GM12878 (cell line): ENCODE measurements at regions not wholly inside any gene's neighbourhood (a gene's known extent, or its start where the extent isn't known, plus 50 kb on each side); places are given as distances from the start of the nearest gene placed in this dataset.

Experiments used
- ATAC-seq: fragments of 200-7000 bp; cut with Tn5 transposase; 3 replicates; pipeline ENCODE4 v1.9.1; 2020; ENCODE audit warnings: mild to moderate bottlenecking, moderate library complexity
- BruUV-seq: library from RNA; stranded (reverse); fragments of 400-500 nt; replicated peaks from 2 replicates; lab custom pipeline; 2021; lab: Mats Ljungman, UMichigan
- CTCF ChIA-PET: fragments of 300-600 bp; sonication (Branson Sonifier 250); formaldehyde crosslinking; extraction: SDS; loops from one replicate; lab custom pipeline; 2021; ENCODE audit warnings: inconsistent platforms; lab: Yijun Ruan, JAX
- POLR2A ChIA-PET: fragments of 350-600 bp; formaldehyde crosslinking; extraction: SDS; loops from one replicate; lab custom pipeline; 2021; ENCODE audit warnings: inconsistent platforms; lab: Charles Lee
- RAD21 ChIA-PET: fragments of 300-600 bp; sonication (Branson Sonifier 250); formaldehyde crosslinking; loops from one replicate; lab custom pipeline; 2023; ENCODE audit warnings: antibody characterized with exemption; ENCODE audit not compliant: unreplicated experiment; lab: Charles Lee
- SMC1A ChIA-PET: fragments of 300-600 bp; sonication (Branson Sonifier 250); formaldehyde crosslinking; loops from one replicate; lab custom pipeline; 2023; ENCODE audit not compliant: unreplicated experiment, uncharacterized antibody; lab: Charles Lee
- DNase-seq: peaks from one replicate; pipeline ENCODE4 v3.0.0-alpha.2; 2011; ENCODE audit warnings: low read depth, low spot score
- FAIRE-seq: peaks from 3 replicates; lab custom pipeline; 2011; peaks lifted over from hg19 to GRCh38; lab: Jason Lieb, UNC
- H2AFZ ChIP-seq: 2 replicates; pipeline ENCODE4 v1.6.0; 2011; ENCODE audit warnings: low read depth, low read length, control low read depth; ENCODE audit not compliant: control insufficient read depth
- H3K27ac ChIP-seq: 2 replicates; pipeline ENCODE4 v1.5.1; 2011; ENCODE audit warnings: control low read depth; ENCODE audit not compliant: control insufficient read depth, insufficient read depth
- H3K27me3 ChIP-seq, 2 experiments: replicated peaks in 1 of 2; 2 replicates each; pipeline versions ENCODE4 v1.6.0 to v1.6.1; 2011; ENCODE audit warnings: low read length in 1 of 2; ENCODE audit not compliant: control insufficient read depth in 2 of 2, insufficient read depth in 2 of 2
- H3K36me3 ChIP-seq, 2 experiments: 2 replicates each; pipeline ENCODE4 v1.5.1; 2011; ENCODE audit warnings: low read length in 1 of 2; ENCODE audit not compliant: control insufficient read depth in 2 of 2, insufficient read depth in 2 of 2
- H3K4me1 ChIP-seq: 2 replicates; pipeline ENCODE4 v1.6.1; 2011; ENCODE audit warnings: mild to moderate bottlenecking, low read length, moderate library complexity, mixed read lengths; ENCODE audit not compliant: control insufficient read depth, insufficient read depth
- H3K4me2 ChIP-seq: 2 replicates; pipeline ENCODE4 v1.6.0; 2011; ENCODE audit warnings: control low read depth; ENCODE audit not compliant: control insufficient read depth, insufficient read depth
- H3K4me3 ChIP-seq: fragments of 200-600 bp; sonication (generic); 2 replicates; pipeline ENCODE4 v1.5.1; 2016
- H3K79me2 ChIP-seq: 2 replicates; pipeline ENCODE4 v1.6.0; 2011; ENCODE audit warnings: low read length; ENCODE audit not compliant: control insufficient read depth, insufficient read depth
- H3K9ac ChIP-seq: 2 replicates; pipeline ENCODE4 v1.8.0; 2011; ENCODE audit warnings: low read length, control low read depth, mixed read lengths; ENCODE audit not compliant: control insufficient read depth, insufficient read depth
- H3K9me3 ChIP-seq: replicated peaks from 3 replicates; pipeline ENCODE4 v1.5.1; 2011; ENCODE audit warnings: mild to moderate bottlenecking, low read length; ENCODE audit not compliant: control insufficient read depth, insufficient read depth
- H4K20me1 ChIP-seq: 2 replicates; pipeline ENCODE4 v1.6.0; 2011; ENCODE audit not compliant: control insufficient read depth, insufficient read depth
- MYB ChIP-seq: fragments of 150-350 bp; IDR thresholded peaks from 2 replicates; pipeline ENCODE4 v1.6.1; 2014; ENCODE audit warnings: mild to moderate bottlenecking, low read depth, low read length, borderline replicate concordance
- NFYB ChIP-seq: IDR thresholded peaks from 2 replicates; pipeline ENCODE4 v1.6.1; 2011; ENCODE audit warnings: low read depth, mild to moderate bottlenecking, low read length, improper control_type of control experiment, moderate library complexity; ENCODE audit not compliant: insufficient read depth
- NR2F1 ChIP-seq: fragments of 450-650 bp; conservative IDR thresholded peaks from 2 replicates; pipeline ENCODE4 v1.6.1; 2017; ENCODE audit warnings: mild to moderate bottlenecking
- PML ChIP-seq: IDR thresholded peaks from 2 replicates; pipeline ENCODE4 v1.6.1; 2012; ENCODE audit warnings: low read length, inconsistent platforms
- RB1 ChIP-seq: fragments of 450-650 bp; formaldehyde crosslinking; IDR thresholded peaks from 2 replicates; pipeline ENCODE4 v1.6.1; 2017; ENCODE audit warnings: mild to moderate bottlenecking, borderline replicate concordance
- RELA ChIP-seq: fragments of 450-650 bp; IDR thresholded peaks from 2 replicates; pipeline ENCODE4 v1.8.0; 2014; ENCODE audit warnings: borderline replicate concordance; ENCODE audit not compliant: partially characterized antibody
- SIX5 ChIP-seq: IDR thresholded peaks from 2 replicates; pipeline ENCODE4 v1.6.1; 2011; ENCODE audit warnings: mild to moderate bottlenecking, low read depth, low read length, moderate library complexity; ENCODE audit not compliant: severe bottlenecking
- SRF ChIP-seq, 2 experiments: IDR thresholded peaks; 2 replicates each; pipeline ENCODE4 v1.6.1; 2011; ENCODE audit warnings: low read depth in 2 of 2, low read length in 2 of 2, mild to moderate bottlenecking in 1 of 2, moderate library complexity in 1 of 2
- in situ Hi-C: fragments of 300-500 bp; cut with MboI; formaldehyde crosslinking; loops from 9 replicates; pipeline ENCODE4 v1.14.3; 2018; ENCODE audit warnings: mixed read lengths
- intact Hi-C: fragments of 100-400 bp; cut with micrococcal nuclease; formaldehyde crosslinking; loops from one replicate; pipeline ENCODE4 v1.14.2; 2022; ENCODE audit not compliant: unreplicated experiment
- TF ChIP-seq, protein P1 (sequence below): IDR thresholded peaks from 2 replicates; pipeline ENCODE4 v1.6.1; 2012; ENCODE audit warnings: low read depth, low read length, improper control_type of control experiment
- TF ChIP-seq, protein P2 (sequence below): fragments of 450-650 bp; formaldehyde crosslinking; IDR thresholded peaks from 2 replicates; pipeline ENCODE4 v1.4.0; 2022; ENCODE audit warnings: mild to moderate bottlenecking, moderate library complexity

DNA sequence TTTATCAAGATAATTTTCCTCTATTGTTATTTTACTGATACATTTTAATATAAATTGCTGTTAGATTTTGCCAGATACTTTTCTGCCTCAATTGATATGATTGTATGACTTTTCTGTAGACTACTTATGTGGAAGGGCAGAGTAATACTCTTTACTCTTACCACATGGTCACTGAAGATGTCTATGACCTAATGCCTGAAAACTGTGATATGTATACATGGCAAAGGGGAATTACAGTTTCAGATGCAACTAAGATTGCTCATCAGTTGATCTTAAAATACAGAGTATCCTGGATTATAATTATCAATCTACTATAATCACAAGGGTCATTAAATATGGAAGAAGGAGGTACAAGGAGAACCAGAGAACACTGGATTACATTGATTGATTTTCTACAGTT lies 1528.0 kb downstream of the BRINP3 start:
- no peak for DNase-seq
- SMC1A ChIA-PET, result no interaction called here
- TF ChIP-seq PML, result no peak
- TF ChIP-seq SRF (IDR thresholded peaks at IDR 0.05; ENCODE audit: low read depth in 2 of 2, low read length in 2 of 2), result no peak
- TF ChIP-seq NR2F1, result no peak
- TF ChIP-seq SIX5, result no peak
- TF ChIP-seq, protein P1, sequence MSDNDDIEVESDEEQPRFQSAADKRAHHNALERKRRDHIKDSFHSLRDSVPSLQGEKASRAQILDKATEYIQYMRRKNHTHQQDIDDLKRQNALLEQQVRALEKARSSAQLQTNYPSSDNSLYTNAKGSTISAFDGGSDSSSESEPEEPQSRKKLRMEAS, result no peak
- TF ChIP-seq RELA, result no peak
- TF ChIP-seq, protein P2, sequence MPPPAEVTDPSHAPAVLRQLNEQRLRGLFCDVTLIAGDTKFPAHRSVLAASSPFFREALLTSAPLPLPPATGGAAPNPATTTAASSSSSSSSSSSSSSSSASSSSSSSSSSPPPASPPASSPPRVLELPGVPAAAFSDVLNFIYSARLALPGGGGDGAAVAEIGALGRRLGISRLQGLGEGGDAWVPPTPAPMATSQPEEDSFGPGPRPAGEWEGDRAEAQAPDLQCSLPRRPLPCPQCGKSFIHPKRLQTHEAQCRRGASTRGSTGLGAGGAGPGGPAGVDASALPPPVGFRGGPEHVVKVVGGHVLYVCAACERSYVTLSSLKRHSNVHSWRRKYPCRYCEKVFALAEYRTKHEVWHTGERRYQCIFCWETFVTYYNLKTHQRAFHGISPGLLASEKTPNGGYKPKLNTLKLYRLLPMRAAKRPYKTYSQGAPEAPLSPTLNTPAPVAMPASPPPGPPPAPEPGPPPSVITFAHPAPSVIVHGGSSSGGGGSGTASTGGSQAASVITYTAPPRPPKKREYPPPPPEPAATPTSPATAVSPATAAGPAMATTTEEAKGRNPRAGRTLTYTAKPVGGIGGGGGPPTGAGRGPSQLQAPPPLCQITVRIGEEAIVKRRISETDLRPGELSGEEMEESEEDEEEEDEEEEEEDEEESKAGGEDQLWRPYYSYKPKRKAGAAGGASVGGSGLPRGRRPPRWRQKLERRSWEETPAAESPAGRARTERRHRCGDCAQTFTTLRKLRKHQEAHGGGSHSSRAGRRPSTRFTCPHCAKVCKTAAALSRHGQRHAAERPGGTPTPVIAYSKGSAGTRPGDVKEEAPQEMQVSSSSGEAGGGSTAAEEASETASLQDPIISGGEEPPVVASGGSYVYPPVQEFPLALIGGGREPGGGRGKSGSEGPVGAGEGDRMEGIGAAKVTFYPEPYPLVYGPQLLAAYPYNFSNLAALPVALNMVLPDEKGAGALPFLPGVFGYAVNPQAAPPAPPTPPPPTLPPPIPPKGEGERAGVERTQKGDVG (CRISPR knock-in tag), result no peak
- TF ChIP-seq NFYB, result no peak
- no peak for TF ChIP-seq RB1
- TF ChIP-seq MYB, result no peak
- TF ChIP-seq, all 136 proteins: peak for 0
- Histone ChIP-seq H3K9me3 (no peaks in the 10 kb centered on the region), H3K27ac (no peak overlapping the region), H3K4me1 (no peaks in the 10 kb centered on the region), H3K4me3 (no peak overlapping the region), H3K4me2 (no peak overlapping the region), H3K79me2 (no peaks in the 10 kb centered on the region), H3K9ac (no peak overlapping the region), H2AFZ (no peak overlapping the region), H3K27me3 (no peaks in the 10 kb centered on the region), H3K36me3 (no peaks in the 10 kb centered on the region), H4K20me1 (no peaks in the 10 kb centered on the region)
- ATAC-seq, result no peak
- RAD21 ChIA-PET, result no interaction called here
- BruUV-seq, result no TSS peak
- in situ Hi-C loops, result no loop called here
- POLR2A ChIA-PET, result no interaction called here
- CTCF ChIA-PET, result no interaction called here
- no peak for FAIRE-seq
- intact Hi-C loops, result no loop called here
